B cell (primary cell): ENCODE measurements at regions not wholly inside any gene's neighbourhood (a gene's known extent, or its start where the extent isn't known, plus 50 kb on each side); places are given as distances from the start of the nearest gene placed in this dataset.

Source experiments
- ATAC-seq: fragments of 200-7000 bp; cut with Tn5 transposase; one replicate; pipeline ENCODE4 v1.10.0; 2021; ENCODE audit warnings: low read depth, mild to moderate bottlenecking, moderate number of reproducible peaks, moderate library complexity
- CTCF ChIA-PET: fragments of 350-600 bp; sonication (Branson Sonifier 250); formaldehyde crosslinking; loops from one replicate; lab custom pipeline; 2021; ENCODE audit warnings: antibody characterized with exemption, inconsistent platforms; lab: Charles Lee
- POLR2A ChIA-PET: fragments of 350-600 bp; sonication (Branson Sonifier 250); formaldehyde crosslinking; loops from one replicate; lab custom pipeline; 2021; ENCODE audit warnings: antibody characterized with exemption; lab: Charles Lee
- DNase-seq: peaks from one replicate; pipeline ENCODE4 v3.0.0; 2013
- H2AFZ ChIP-seq: 2 replicates; pipeline ENCODE4 v1.6.1; 2012; ENCODE audit warnings: mild to moderate bottlenecking, low read depth, low read length; ENCODE audit not compliant: insufficient read depth, poor library complexity, severe bottlenecking
- H3K27ac ChIP-seq, 2 donors: 1 replicate in 1 of 2; 2 replicates in 1 of 2; pipeline ENCODE4 v1.5.1; 2012 to 2013; ENCODE audit warnings: low read length in 2 of 2, mild to moderate bottlenecking in 2 of 2, moderate library complexity in 1 of 2
- H3K27me3 ChIP-seq, 4 experiments: fragments of 200-600 bp in 1 of 4; sonication (generic) in 1 of 4; replicated peaks in 1 of 4; 1 replicate in 2 of 4; 2 replicates in 2 of 4; pipeline versions ENCODE4 v1.6.1 to v1.7.0; 2013 to 2016; ENCODE audit warnings: low read length in 3 of 4, mild to moderate bottlenecking in 2 of 4, mixed read lengths in 1 of 4, moderate library complexity in 1 of 4; ENCODE audit not compliant: insufficient read depth in 4 of 4, control insufficient read depth in 3 of 4; ENCODE audit errors: control extremely low read depth in 1 of 4
- H3K36me3 ChIP-seq, 2 experiments: replicated peaks in 1 of 2; 1 replicate in 1 of 2; 2 replicates in 1 of 2; pipeline versions ENCODE4 v1.6.1 to v1.7.1; 2013; ENCODE audit warnings: low read length in 1 of 2; ENCODE audit not compliant: insufficient read depth in 2 of 2, control insufficient read depth in 1 of 2; ENCODE audit errors: control extremely low read depth in 1 of 2, extremely low read depth in 1 of 2
- H3K4me1 ChIP-seq, 2 donors: fragments of 200-600 bp in 1 of 2; sonication (generic) in 1 of 2; 1 replicate in 1 of 2; 2 replicates in 1 of 2; pipeline versions ENCODE4 v1.5.1 to v1.6.1; 2013 to 2017; ENCODE audit warnings: low read length in 2 of 2; ENCODE audit not compliant: control insufficient read depth in 2 of 2, insufficient read depth in 2 of 2
- H3K4me2 ChIP-seq: replicated peaks from 2 replicates; pipeline ENCODE3; 2012; ENCODE audit warnings: mild to moderate bottlenecking, low read depth, low read length; ENCODE audit not compliant: poor library complexity, severe bottlenecking
- H3K4me3 ChIP-seq, 5 experiments: fragments of 200-600 bp in 1 of 5; sonication (generic) in 1 of 5; 1 replicate in 3 of 5; 2 replicates in 2 of 5; pipeline versions ENCODE4 v1.5.1 to v1.7.0; 2011 to 2016; ENCODE audit warnings: low read length in 4 of 5, mild to moderate bottlenecking in 4 of 5, low read depth in 2 of 5, control low read depth in 1 of 5, moderate library complexity in 1 of 5; ENCODE audit not compliant: insufficient read depth in 1 of 5; ENCODE audit errors: control extremely low read depth in 1 of 5, extremely low read depth in 1 of 5
- H3K79me2 ChIP-seq: fragments of 200-600 bp; sonication (generic); one replicate; pipeline ENCODE4 v1.6.0; 2016; ENCODE audit warnings: low read length; ENCODE audit not compliant: control insufficient read depth, insufficient read depth
- H3K9ac ChIP-seq: fragments of 200-600 bp; sonication (generic); 2 replicates; pipeline ENCODE4 v1.6.1; 2017; ENCODE audit warnings: mild to moderate bottlenecking, low read length, moderate library complexity
- H3K9me3 ChIP-seq, 3 donors: one replicate each; pipeline versions ENCODE4 v1.6.1 to v1.7.1; 2013; ENCODE audit warnings: low read length in 2 of 3; ENCODE audit not compliant: control insufficient read depth in 2 of 3, insufficient read depth in 1 of 3; ENCODE audit errors: control extremely low read depth in 1 of 3
- H4K20me1 ChIP-seq: 2 replicates; pipeline ENCODE4 v1.6.0; 2012; ENCODE audit warnings: mild to moderate bottlenecking, low read length; ENCODE audit not compliant: insufficient read depth, control insufficient read depth, poor library complexity, severe bottlenecking
- H3K27ac Mint-ChIP-seq: one replicate; pipeline ENCODE4 v1.8.0; 2021; ENCODE audit warnings: mixed read lengths
- H3K27me3 Mint-ChIP-seq: one replicate; pipeline ENCODE4 v1.8.0; 2021; ENCODE audit warnings: mixed read lengths
- H3K4me1 Mint-ChIP-seq: one replicate; pipeline ENCODE4 v1.8.0; 2021; ENCODE audit warnings: mixed read lengths
- H3K4me3 Mint-ChIP-seq: one replicate; pipeline ENCODE4 v1.8.0; 2021; ENCODE audit warnings: mixed read lengths
- H3K9me3 Mint-ChIP-seq: one replicate; pipeline ENCODE4 v1.8.0; 2022; ENCODE audit warnings: mixed read lengths; ENCODE audit not compliant: insufficient read depth
- EZH2 ChIP-seq: IDR thresholded peaks from 2 replicates; pipeline ENCODE4 v1.6.1; 2012; ENCODE audit warnings: borderline replicate concordance, low read depth, mild to moderate bottlenecking, moderate library complexity, low read length; ENCODE audit not compliant: insufficient read depth, poor library complexity, severe bottlenecking
- WGBS: methylation state at CpG from one replicate; pipeline ENCODE4 v1.1.5; 2013; ENCODE audit warnings: missing lambda C conversion rate; ENCODE audit not compliant: insufficient coverage; 5-methylcytosine and 5-hydroxymethylcytosine counted together
- intact Hi-C: fragments of 100-400 bp; cut with micrococcal nuclease; formaldehyde crosslinking; loops from one replicate; pipeline ENCODE4 v1.10.0; 2022
- TF ChIP-seq, protein P1 (sequence below): fragments of 200-600 bp; IDR thresholded peaks from one replicate; pipeline ENCODE4 v1.8.0; 2022; ENCODE audit warnings: antibody characterized with exemption, mild to moderate bottlenecking

DNA sequence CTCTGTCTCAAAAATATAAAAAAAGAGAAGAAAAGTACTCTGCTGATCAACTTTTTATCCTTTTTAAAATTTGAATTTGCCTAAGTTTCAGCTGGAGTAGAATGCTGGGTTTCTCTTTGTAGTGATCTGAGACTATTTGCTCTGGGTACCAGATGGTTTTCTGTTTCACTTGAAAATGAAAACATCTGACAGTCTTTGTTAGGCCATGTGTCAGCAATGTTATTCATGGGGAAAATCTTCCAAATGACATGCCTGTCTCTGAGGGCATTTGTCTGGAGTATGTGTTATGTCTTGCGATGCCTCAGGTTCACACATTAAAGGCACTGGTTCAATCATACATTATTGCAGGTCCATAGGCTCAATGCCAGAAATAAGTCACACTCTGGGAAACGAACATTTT, 175.3 kb upstream of the TMEM229A start:
- no peaks in the 10 kb centered on the region for H4K20me1 ChIP-seq
- CTCF ChIA-PET = no interaction called here
- Mint-ChIP-seq H3K27ac (no peak overlapping the region), H3K4me3 (no peak overlapping the region), H3K9me3 (no peaks in the 10 kb centered on the region), H3K27me3 (no peaks in the 10 kb centered on the region), H3K4me1 (no peaks in the 10 kb centered on the region)
- no peak overlapping the region for H3K4me2 ChIP-seq
- POLR2A ChIA-PET = no interaction called here
- WGBS = 20% methylated on average over 1 of the region's 2 CpGs
- no peak overlapping the region for H3K9ac ChIP-seq
- no peaks in the 10 kb centered on the region for H3K4me1 ChIP-seq
- H3K9me3 ChIP-seq = no peaks in the 10 kb centered on the region
- ATAC-seq = no peak
- no peaks in the 10 kb centered on the region for H3K36me3 ChIP-seq
- no peak overlapping the region for H3K27ac ChIP-seq
- H3K27me3 ChIP-seq = no peaks in the 10 kb centered on the region
- H2AFZ ChIP-seq = no peak overlapping the region
- no peaks in the 10 kb centered on the region for H3K79me2 ChIP-seq
- intact Hi-C loops = no loop called here
- no peak for DNase-seq
- TF ChIP-seq, protein P1, sequence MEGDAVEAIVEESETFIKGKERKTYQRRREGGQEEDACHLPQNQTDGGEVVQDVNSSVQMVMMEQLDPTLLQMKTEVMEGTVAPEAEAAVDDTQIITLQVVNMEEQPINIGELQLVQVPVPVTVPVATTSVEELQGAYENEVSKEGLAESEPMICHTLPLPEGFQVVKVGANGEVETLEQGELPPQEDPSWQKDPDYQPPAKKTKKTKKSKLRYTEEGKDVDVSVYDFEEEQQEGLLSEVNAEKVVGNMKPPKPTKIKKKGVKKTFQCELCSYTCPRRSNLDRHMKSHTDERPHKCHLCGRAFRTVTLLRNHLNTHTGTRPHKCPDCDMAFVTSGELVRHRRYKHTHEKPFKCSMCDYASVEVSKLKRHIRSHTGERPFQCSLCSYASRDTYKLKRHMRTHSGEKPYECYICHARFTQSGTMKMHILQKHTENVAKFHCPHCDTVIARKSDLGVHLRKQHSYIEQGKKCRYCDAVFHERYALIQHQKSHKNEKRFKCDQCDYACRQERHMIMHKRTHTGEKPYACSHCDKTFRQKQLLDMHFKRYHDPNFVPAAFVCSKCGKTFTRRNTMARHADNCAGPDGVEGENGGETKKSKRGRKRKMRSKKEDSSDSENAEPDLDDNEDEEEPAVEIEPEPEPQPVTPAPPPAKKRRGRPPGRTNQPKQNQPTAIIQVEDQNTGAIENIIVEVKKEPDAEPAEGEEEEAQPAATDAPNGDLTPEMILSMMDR = no peak
- TF ChIP-seq EZH2 = no peak
- no peak overlapping the region for H3K4me3 ChIP-seq

DNA sequence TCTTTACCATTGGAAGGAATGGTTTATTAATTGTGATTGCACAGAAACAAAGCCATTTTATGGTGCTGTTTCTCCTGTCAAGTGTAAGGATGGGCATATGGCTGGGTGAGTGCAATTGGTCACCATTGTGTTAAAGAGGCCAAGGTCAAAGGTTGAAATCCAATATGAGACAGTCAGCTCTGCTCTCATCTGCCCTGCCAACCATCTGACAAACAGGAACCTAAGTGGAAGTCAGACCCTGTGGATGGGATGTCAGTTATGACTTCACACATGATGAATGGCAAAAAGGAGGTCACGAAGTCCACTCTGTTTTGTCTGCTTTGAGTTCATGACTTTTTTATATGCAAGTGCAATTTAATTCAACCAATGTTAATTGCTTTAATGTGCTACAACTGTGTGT, 172.7 kb upstream of the TMEM229A start:
- no peak for DNase-seq
- Histone ChIP-seq H3K4me3 (no peak overlapping the region), H3K79me2 (no peaks in the 10 kb centered on the region), H4K20me1 (no peaks in the 10 kb centered on the region), H3K27ac (no peak overlapping the region), H3K4me1 (no peaks in the 10 kb centered on the region), H3K9ac (no peak overlapping the region), H3K9me3 (no peaks in the 10 kb centered on the region), H2AFZ (no peak overlapping the region), H3K4me2 (no peak overlapping the region), H3K27me3 (no peaks in the 10 kb centered on the region), H3K36me3 (no peaks in the 10 kb centered on the region)
- no peak for ATAC-seq
- Mint-ChIP-seq H3K4me3 (no peak overlapping the region), H3K4me1 (no peaks in the 10 kb centered on the region), H3K27me3 (no peaks in the 10 kb centered on the region), H3K27ac (no peak overlapping the region), H3K9me3 (no peaks in the 10 kb centered on the region)
- WGBS = no CpG with 5 or more reads among the region's 1 CpG
- intact Hi-C loops = no loop called here
- POLR2A ChIA-PET = no interaction called here
- no peak for TF ChIP-seq EZH2
- CTCF ChIA-PET = no interaction called here
